CD4-positive, alpha-beta T cell treated with Interleukin-15 for 1 hour (primary cell): ENCODE measurements at regions not wholly inside any gene's neighbourhood (a gene's known extent, or its start where the extent isn't known, plus 50 kb on each side); places are given as distances from the start of the nearest gene placed in this dataset.
"Not testable (repeated sequence)": the region's sequence is repeated elsewhere in the genome, so short reads cannot be mapped to it uniquely, and the experiment has no call there.

Experiments used
- DNase-seq: peaks from one replicate; pipeline ENCODE4 v3.0.0-alpha.2; 2020

DNA sequence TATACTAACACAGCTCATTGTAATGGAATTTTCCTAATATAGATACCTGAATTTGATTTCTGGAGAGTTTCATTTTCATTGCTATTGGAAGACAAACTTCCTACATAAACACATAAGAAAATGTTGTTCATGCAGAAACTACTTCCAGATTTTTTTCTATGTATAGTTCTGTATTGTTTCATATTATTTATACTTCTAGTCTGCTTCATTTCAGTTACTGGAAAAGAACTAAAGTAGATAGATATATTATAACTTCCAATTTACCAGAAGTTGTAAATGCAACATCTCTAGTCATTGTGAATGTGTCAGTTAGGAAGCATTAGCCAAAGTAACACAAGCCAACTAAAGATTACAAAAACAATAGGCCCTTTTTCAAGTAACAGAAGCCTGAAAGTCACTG is 147.3 kb upstream of the ZNF385D start:
- no peak for DNase-seq

DNA sequence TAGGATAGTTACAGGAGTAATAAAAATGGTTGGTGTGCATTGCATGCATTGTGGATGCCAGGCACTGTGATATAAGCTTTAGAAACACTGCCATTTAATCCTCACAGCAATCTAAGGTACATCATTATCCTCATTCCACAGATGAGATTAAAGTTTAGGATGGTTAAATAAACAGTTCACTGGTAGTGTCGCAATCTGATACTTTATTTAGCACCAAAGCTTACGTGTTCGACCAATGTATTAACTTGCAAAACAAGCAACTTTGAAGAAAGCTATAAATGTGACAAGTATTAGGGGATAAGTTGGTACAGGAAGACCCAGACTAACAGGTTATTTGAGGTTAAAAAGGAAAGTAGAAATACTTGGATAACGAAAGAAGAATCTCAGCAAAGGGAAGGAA is 150.5 kb upstream of the ZNF385D start:
- DNase-seq, result no peak

DNA sequence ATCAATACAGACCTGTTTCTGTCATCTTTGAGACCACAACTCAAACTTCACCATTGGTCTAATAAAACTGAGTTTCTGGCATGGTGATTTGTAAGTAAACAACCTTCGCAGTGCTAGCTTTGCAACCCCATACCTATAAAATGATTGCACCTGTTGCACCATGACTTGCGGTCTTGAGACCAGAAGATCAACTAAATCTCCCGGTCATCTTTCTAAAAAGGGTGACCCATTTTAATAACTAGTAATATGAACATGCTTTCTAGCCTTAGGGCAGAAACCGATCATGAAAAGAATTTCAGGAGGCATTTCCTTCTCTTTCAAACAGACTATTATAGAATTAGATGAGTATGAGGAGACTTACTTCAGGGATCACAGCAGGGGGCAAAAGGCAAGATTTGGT is 151.9 kb upstream of the ZNF385D start:
- DNase-seq, result no peak

DNA sequence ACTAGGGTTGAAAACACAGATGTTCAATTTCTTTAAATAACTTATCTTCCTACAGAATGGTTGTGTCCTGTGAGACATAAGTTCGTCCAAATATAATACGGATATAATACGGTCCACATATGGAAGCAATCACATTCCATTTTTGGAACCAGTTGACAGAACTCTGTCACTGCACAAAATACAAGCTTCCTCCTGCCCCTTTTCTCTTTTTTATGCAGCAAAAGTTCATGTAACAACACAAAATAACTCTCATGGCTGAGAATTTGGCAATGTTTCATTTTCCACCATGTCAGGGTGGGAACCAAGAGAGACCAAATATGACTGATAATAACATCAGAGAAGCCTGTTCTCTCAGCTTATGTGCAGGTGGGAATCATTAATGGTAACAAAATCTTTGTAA is 158.1 kb upstream of the ZNF385D start:
- DNase-seq, result no peak

DNA sequence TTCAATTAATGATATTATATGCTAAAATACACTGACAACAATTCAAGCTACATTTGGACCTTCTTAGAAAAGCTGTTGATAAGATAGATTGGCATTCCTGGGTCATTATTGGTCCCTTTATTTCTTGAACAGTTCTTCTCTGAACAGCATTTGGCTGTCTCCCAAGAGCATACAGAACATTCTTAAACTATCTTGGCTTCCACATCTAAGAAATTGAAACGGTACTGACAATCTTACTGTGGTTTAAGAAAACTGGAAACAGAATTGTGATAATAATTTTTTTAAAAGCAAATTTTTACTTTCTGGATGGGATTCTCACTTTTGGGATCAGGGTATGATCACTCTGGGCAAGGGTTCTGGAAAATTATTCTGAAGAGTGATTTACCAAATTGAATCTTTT is 161.7 kb upstream of the ZNF385D start:
- no peak for DNase-seq

DNA sequence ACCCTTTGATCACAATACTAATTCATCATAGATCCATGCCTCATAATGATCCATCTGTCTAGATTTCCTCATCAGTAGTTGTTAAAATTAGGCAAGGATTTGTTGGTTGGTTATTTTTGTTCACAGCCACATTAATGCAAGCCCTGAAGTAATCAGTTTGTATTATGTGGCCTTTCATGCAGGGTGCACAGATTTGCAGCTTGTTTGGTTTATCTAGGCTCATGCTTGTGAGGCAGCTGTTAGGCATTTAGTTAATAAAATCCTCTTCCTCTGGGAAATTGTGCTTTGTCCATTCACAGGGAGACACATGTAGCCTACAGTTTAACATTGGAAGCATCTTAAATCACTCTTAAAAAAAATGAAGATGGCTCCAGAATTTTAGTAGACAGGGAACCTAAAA is 162.8 kb upstream of the ZNF385D start:
- no peak for DNase-seq

DNA sequence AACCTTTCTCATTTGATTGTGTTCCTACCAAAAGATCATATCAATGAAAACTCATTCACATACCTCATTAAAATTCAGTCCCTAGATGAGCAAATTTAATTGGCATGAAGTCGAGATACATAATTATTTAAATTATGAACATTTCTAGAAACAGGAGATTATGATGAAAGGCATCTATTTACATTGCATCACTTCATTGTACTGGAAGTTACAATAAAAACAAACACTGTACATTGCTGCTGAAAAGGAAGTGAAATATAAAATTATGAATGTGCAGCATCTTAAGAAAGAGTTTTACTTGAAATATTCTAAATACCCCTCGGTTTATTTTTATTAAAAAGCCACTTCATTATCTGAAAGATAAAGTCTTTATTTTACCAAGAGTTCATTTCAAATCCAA is 163.4 kb upstream of the ZNF385D start:
- no peak for DNase-seq

DNA sequence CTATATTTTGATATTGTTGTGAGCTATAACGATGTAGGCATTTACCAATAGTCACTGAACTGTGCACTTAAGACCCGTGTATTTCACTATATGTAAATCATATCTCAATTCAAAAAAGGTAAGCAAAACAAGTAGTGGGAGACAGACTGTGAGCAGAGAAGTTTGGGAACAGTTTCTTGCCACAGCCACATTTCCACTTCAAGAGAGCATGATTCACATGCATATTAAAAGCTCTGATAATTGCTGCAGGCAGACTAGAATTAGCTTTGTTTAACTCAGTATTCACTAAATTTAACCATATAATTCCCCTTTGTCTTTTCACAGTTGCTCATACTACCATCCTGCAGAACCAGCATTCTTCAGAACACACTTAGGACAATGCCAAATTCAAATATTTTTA is 168.4 kb upstream of the ZNF385D start:
- no peak for DNase-seq

DNA sequence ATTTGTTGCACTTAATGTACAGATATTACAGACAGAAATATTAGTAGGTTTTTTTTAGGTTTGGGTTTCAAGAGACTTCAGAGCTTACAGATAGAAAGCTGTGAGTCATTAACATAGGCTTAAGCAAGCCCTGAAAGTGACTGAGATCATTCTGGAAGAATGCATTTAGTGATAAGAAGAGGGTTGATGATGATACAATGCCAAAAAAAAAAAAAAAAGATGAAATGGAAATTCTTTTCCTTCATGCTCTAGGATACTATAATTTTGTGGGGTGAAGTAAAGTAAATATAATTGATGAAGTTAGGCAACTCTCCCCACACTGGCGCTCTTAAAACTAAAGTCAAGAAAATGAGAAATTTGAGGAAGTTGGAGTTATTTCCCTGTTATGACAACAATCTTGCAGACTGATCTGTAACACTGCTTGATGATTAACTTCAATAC is 169.4 kb upstream of the ZNF385D start:
- no peak for DNase-seq

DNA sequence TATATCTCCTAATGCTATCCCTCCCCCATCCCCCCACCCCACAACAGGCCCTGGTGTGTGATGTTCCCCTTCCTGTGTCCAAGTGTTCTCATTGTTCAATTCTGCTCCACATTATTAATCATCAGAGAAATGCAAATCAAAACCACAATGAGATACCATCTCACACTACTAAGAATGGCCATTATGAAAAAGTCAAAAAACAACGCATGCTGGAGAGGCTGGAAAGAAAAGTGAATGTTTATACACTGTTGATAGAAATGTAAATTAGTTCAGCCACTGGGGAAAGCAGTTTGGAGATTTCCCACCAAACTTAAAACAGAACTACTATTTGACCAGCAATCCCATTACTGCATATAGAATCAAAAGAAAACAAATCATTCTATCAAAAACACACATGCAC is 172.1 kb upstream of the ZNF385D start:
- not testable (repeated sequence) for DNase-seq

DNA sequence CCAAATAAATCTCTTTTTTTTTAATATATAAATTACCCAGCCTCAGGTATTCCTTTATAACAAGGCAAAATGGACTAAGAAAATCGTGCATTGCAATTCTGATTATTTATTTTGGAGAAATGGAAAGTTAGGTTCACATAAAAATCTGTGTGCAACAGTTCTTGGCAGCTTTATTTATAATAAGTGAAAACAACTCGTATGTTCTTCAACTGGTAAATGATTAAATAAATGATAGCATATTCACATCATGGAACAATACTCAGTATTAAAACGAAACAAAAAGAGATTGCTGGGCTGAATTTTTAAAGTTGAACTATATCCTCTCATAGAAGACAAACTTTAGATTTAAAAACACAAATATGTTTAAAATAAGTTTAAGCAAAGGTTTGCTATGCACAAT is 176.3 kb upstream of the ZNF385D start:
- DNase-seq, result no peak

DNA sequence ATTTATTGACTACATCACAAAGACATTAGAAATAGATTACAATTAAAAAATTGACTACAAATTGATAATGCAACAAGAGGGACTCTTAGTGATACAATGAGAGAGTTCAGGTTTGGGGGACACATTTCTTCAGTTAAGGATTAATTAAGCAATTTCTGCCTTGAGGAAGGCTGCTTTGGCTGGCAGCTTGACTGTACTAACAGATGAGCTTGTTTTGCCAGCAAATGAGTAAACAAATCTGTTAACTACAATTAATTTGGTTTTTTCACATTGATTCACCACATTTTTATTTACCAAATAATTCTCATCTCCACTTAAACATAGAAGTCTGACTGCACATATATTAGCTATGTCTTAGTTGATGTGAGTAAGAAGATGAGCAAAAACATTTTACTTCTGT is 183.6 kb upstream of the ZNF385D start:
- DNase-seq, result no peak

DNA sequence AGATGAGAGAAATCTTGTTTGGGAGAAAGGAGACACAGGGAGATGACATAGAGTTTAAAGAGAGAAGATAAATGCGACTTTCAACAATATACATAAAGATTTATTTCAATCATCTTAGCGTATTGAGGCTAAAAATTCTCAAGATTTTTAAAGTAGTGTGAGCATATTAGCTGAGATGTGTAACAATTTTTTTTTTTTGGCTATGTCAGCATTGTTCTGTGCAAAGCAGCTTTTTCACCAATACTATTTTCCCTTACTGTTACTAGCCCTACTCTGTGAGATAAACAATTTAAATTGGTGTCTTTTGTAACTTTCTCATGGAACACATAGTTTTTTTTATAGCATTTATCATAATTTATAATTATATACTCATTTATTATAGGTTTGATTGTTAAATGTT is 185.2 kb upstream of the ZNF385D start:
- no peak for DNase-seq

DNA sequence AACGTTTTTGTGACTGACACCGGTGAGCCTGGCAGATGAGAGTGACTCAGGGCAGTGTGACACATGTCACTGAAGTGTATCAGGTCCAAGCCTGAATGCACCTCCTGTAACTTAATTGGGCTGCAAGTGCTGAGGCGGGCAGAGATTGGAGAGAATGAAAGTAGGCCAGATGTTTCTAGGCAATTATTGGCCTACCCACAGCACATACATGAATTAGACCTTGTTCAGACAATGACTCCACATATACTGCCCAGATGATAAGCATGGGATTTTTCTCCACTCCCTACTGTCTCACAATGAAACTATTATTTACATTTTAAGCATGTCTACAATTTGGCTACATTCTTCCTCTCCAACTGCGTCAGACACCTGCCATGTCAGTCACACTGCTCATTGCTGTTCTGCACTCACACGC is 187.3 kb upstream of the ZNF385D start:
- DNase-seq, result no peak

DNA sequence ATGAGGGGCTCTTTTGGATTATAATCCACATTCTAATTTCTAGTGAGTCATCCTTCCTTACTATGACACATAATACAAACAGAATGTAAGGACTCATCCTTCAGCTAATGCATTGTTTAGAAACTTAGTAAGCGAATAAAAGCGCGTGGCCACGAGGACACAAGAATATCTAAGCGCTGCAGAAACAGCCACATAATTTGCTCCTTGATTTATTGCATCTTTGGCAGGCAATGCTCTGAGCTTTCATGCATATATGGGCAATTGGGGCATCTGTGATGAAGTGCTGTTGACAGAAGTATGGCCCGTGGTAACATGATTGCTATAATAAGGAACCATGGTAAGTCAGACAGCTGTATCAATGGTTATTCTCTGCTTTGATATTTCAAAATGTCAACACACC is 191.3 kb upstream of the ZNF385D start:
- no peak for DNase-seq

DNA sequence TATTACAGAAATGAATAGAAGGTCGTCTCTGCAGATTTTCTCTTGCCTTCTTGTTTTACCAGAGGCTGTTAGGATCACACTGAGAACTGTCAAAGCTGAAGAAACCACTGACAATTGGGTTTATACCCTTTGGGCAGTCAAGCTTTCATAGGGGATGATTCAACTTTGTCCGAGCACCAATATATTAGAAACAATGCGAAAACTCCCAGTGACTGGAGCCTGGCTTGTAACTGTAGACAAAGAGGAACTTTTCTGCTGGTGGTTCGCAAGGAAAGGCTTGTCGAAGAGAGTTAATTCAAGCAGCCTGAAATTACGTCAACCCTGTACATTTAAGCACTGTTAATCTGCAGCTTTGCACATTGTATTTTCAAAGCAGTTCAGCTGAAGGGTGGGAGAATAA is 193.2 kb upstream of the ZNF385D start:
- DNase-seq, result no peak

DNA sequence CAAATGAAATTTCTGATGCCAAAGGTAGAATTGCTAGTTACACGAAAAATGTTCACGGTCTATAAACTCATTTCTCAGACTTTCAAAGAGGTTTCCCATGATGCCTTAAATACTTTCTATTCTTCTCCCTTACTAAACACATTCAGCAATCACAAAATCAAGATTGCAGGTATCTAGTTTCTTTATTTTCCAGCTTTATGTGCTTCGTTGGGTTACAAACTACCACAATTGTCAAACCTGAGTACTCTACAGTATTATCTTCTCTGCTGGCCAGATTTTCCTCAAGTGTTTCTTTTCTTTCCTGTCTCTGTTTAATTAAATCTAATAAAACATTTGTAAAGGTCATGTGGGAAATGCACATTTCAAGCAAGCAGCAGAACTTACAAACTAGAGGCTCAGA is 201.8 kb upstream of the ZNF385D start:
- DNase-seq, result no peak

DNA sequence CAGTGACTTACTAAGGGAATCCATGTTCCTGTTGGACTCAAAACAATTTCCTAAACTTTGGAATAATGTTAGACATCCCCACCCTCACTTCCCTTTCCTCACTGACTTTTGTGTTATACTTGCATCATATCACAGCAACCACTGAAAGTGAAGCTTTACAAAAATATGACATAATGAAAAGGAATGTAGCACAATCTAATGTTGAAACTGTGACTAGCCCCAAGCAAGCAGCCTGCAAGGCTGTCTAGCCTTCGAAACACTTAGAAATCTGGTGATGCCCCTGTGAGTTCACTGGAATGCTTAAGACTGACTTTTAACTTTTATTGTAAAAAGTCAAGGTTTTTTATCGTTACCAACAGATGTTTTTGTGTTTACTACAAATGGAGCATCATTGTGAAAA is 203.7 kb upstream of the ZNF385D start:
- DNase-seq, result no peak

DNA sequence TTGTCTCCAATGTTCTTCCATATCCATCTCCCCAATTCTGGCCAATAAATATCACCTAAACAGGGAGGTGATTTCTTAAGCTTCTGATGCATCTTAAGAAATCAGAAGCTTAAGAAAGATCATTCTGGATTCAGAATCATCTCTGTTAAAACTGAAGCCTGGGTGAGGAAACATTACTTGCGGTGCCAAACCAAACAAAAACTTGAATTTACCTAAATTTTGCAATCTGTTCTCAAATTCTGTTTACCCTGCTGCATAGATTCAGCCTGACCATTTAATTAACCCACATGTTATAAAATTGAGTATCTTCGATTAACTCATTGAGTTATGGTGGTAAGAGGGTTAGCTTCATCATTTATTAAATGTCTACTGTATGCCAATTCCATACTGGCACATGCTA is 204.4 kb upstream of the ZNF385D start:
- DNase-seq, result no peak

DNA sequence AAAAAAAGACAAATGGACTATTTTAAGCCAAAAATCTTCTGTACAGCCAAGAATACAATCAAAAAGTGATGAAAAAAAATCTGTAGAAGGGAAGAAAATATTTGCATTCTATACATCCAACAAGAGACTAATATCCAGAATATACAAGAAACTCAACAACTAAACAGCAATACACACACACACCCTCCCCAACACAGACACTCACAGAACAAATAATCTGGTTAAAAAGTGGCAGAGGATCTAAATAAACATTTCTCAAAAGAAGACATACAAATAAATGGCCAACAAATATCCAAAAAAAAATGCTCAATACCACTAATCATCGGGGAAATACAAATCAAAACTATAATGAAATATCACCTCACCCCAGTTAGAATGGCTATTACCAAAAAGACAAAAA is 209.0 kb upstream of the ZNF385D start:
- no peak for DNase-seq

DNA sequence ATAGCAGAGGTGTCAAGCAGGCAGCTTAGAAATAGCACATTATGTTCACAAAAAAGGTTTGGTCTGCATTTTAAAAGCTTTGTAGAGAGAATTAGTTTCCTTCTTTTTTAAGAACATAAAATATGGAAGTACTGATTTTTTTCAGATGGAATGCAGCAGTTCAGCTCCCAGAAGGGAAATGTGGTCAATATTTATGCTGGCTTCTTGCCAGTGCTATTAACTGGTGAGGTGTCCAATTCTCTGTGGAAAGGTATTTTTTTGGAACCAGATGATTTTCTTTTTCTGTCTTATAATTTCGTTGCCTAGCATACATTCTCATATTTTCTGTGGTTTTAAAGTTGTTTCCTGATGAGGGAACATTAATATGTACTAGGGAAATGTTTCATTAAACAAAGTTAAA is 211.4 kb upstream of the ZNF385D start:
- DNase-seq, result no peak

DNA sequence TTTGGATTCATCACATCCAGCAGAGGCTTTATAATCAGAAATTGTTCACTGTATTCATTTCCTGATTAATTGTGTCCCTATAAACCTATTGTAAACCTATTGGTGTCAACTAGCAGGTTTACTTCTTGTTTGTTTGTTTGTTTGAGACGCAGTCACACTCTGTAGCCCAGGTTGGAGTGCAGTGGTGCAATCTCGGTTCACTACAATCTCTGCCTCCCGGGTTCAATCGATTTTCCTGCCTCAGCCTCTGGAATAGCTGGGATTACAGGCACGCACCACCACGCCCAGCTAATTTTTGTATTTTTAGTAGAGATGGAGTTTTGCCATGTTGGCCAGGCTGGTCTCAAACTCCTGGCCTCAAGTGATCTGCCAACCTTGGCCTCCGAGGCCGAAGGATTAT is 215.4 kb upstream of the ZNF385D start:
- DNase-seq, result not testable (repeated sequence)

DNA sequence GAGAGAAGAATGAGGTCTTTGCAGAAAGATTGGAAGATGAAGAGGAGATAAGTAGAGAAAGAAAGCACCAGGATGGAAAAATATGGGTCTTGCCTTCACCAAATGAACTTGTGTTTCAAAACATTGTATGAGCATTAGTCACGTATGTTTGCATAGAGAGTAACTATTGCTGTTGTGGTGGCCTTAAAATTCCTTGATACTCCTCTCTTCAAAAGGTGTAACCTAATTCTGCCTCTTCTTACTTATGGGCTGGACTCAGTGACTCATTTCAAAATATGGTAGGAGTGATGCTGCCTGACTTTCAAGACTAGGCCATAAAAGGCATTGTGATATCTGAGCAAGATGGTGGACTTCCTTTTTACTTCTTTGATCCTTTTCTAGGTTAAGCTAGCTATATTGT is 228.7 kb upstream of the ZNF385D start:
- DNase-seq, result no peak

DNA sequence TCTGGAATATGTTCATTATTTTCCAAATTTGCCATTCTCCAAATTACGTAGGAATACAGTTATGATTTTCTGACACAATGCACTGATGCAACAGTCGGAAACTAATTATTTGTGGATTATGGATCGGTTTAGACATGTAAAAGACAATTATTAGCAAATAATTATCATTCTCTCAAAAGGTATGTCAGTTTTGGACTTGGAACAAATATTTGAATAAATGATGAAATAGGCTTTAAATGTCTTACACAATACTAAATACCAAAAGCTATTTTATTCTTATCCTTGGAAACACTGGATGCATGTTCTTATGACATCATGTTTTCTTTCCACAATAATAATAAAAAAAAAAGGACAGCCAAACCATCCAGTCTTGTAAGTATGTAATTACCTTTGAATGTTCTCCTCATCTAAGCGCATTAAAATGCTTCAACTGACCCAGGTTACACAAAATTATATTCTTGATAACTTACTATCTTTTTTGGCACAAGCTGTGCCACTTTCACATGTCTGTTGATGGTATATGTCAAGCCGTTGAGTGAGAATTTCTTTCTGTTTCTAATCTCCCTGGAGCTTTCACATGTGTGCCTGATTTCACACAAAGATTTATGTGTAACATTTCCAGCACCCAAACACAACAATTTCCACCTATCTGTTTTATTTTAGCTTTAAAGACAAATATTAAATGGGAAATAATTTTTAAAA is 238.5 kb upstream of the ZNF385D start:
- no peak for DNase-seq

DNA sequence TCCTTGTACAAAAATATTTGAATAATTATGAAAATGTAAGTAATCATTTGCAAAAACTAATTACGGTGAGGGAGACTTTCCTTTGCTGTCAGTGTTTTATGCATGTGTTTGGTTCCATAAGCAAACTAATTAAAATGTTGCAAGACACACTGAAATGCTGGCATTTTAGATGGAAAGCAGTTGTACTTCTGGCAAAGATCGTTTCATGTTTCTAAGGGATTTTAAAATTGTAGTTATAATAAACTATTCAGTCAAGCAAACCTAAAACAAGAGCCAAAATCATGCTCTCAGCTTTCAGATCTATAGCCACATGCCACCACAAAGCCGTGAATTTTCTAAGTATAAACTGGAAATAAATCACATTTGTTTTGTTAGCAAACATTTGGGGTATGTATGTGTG is 240.1 kb upstream of the ZNF385D start:
- no peak for DNase-seq
